GM19328 (cell line): ENCODE measurements at regions not wholly inside any gene's neighbourhood (a gene's known extent, or its start where the extent isn't known, plus 50 kb on each side); places are given as distances from the start of the nearest gene placed in this dataset.
"Not testable (repeated sequence)": the region's sequence is repeated elsewhere in the genome, so short reads cannot be mapped to it uniquely, and the experiment has no call there.

Source experiments
- ATAC-seq: cut with Tn5 transposase; IDR thresholded peaks from one replicate; pipeline ENCODE4 v1.9.1; 2021; ENCODE audit warnings: mild to moderate bottlenecking, moderate library complexity; ENCODE audit not compliant: unreplicated experiment

DNA sequence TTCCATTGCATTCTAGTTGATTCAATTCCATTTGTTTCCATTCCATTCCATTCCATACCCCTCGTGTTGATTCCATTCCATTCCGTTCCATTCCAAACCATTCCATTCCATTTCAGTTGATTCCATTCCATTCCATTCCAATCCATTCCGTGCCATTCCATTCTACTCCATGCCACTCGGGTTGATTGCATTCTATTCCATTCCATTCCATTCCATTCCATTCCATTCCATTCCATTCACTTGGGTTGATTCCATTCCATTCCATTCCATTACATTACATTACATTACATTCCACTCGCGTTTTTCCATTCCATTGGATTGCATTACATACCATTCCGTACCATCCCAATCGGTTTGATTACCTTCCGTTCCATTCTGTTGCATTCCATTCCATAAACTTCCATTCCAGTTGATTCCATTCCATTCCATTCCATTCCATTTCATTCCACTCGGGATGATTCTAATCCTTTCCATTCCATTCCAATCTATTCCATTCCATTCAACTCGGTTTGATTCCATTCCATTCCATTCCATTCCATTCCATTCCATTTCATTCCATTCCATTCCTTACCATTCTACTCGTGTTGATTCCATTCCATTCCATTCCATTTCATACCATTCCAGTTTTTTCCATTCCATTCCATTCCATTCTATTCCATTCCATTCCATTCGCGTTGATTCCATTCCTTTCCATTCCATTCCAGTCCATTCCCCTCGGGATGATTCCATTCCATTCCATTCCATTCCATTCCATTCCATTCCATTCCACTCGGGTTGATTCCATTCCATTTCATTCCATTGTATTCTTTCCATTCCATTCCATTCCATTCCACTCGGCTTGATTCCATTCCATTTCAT lies 1140.4 kb downstream of the RPIA start:
- ATAC-seq = no peak

DNA sequence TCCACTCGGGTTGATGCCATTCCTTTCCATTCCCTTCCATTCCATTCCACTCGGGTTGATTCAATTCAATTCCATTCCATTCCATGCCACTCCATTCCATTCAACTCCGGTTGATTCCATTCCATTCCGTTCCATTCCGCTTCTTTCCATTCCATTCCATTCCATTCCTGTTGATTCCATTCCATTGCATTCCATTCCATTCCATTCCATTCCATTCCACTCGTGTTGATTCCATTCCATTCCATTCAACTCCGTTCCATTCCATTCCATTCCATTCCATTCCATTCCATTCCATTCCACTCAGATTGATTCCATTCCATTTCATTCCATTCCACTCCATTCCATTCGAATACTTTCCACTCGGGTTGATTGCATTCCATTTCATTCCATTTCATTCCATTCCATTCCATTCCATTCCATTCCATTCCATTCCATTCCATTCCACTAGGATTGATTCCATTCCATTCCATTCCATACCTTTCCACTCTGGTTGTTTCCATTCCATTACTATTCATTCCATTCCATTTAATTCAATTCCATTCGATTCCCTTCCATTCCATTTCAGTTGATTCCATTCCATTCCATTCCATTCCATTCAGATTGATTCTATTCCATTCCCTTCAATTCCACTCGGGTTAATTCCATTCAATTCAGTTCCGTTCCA lies 1141.8 kb downstream of the RPIA start:
- peak; percentile 43 for ATAC-seq

DNA sequence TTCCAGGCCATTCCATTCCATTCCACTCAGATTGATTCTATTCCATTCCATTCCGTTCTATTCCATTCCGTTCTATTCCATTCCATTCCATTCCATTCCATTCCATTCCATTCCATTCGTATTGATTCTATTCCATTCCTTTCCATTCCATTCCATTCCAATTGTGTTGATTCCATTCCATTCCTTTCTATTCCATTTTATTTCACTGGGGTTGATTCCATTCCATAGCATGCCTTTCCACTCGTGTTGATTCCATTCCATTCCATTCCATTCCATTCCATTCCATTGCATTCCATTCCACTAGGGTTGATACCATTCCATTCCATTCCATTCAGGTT lies 1142.3 kb downstream of the RPIA start:
- no peak for ATAC-seq

DNA sequence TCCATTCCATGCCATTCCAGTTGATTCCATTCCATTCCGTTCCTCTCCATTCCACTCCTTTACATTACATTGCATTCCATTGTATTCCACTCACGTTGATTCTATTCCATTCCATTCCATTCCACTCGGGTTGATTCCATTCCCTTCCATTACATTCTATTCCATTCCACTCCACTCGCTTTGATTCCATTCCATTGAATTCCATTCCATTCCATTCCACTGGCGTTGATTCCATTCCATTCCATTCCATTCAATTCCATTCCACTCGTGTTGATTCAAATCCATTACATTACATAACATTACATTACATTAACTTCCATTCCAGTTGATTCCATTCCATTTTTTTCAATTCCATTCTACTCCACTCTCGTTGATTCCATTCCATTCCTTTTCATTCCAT lies 1142.8 kb downstream of the RPIA start:
- no peak for ATAC-seq

DNA sequence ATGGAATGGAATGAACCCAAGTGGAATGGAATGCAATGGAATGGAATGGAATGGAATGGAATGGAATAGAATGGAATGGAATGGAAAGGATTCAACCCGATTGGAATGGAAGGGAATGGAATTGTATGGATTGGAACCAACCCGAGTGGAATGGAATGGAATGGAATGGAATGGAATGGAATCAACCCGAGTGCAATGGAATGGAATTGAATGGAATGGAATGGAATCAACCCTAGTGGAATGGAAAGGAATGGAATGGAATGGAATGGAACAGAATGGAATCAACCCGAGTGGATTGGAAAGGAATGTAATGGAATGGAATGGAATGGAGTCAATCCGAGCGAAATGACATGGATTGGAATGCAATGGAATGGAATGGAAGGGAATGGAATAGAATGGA lies 1144.9 kb downstream of the RPIA start:
- ATAC-seq = peak; percentile 38

DNA sequence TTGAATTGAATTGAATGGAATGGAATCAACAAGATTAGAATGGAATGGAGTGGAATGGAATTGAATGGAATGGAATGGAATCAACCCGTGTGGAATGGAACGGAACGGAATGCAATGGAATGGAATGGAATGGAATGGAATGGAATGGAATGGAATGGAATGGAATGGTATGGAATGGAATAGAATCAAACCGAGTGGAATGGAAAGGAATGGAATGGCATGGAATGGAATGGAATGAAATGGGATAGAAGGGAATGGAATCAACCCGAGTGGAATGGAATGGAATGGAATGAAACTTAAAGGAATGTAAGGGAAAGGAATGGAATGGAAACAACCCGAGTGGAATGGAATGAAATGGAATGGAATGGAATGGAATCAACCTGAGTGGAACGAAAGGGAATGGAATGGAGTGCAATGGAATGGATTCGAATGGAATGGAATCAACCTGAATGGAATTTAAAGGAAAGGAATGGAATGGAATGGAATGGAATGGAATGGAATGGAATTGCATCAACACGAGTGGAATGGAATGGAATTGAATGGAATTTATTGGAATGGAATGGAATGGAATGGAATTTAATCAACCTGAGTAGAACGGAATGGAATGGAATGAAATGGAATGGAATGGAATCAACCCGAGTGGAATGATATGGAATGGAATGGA lies 1146.6 kb downstream of the RPIA start:
- no peak for ATAC-seq

DNA sequence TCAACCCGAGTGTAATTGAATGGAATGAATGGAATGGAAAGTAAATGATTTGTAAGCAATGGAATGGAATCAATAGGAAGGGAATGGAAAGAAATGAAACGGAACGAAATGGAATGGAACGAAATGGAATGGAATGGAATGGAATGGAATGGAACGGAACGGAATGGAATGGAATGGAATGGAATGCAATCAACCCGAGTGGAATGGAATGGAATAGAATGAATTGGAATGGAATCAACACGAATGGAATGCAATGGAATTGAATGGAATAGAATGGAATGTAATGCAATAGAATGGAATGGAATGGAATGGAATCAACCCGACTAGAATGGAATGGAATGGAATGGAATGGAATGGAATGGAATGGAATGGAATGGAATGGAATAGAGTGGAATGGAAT lies 1148.7 kb downstream of the RPIA start:
- not testable (repeated sequence) for ATAC-seq

DNA sequence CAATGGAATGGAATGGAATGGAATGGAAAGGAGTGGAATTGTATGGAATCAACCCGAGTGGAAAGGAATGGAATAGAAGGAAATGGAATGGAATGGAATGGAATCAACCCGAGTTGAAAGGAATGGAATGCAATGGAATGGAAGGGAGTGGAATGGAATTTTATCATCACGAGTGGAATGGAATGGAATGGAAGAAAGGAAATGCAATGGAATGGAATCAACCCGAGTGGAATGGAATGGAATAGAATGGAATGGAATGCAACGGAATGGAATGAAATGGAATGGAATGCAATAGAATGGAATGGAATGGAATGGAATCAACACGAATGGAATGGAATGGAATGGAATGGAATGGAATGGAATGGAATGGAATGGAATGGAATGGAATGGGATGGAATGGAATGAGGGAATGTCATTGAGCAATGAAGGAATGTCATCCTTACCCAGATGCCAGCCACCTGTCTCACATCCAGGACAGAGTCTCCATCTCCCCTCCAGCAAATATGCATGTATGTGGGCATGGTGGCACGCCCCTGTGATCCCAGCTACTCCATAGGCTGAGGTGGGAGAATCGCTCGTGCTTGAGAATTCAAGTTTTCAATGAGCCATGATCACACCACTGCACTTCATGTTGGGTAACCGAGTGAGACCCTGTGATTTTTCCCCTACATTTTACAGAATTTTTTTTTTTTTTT lies 1149.5 kb downstream of the RPIA start:
- not testable (repeated sequence) for ATAC-seq

DNA sequence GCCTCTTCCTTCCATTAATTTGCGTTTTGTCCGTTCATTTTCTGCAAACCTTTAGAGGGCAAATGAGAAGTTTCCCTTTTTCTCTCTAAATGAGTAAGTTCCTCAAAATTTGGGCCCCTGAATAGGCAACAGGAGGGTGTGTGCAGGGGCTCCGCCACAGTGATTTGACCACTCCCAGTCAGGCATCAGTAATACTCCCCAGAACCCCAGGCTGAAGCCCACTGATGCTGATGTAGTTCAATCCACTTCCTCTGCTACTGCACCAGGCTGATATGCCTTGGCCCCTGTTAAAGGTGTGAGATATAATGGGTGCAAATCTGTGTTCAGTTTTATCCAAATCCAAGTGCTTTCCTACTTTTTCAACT lies 1150.0 kb downstream of the RPIA start:
- ATAC-seq = no peak

DNA sequence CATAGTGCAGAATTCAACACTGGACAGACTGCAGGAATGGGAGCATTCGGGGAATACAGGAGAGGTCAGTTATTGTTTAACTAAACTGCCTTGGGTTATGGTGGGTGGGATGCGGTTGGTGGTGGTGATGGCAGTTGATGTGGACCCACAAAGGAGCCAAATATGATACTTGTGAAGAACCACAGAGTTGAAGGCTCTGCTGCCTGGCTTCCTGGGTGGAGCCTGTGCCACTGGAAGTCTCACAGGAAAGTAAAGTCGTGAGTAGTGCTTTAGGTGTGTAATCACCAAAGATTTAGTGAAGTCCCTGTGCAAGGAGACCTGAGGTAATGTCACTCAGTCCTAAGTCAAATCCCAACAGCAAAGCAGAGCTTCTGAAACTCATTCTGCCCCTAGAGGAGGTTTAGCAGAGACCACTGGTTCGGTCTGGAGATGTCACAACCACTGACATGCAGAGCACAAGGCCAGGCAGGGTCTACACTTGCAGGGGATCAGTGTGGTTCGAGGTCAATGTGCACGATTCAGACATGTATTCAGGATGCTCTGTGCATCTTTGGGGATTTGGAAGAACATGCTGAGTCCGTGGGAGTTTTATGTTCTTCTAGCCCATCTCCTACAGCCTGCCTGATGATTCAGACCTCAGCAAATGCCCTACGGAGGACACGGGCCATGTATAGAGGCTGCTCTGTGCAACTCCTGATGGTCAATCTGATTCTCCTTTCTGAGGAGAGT lies 1150.9 kb downstream of the RPIA start:
- no peak for ATAC-seq

DNA sequence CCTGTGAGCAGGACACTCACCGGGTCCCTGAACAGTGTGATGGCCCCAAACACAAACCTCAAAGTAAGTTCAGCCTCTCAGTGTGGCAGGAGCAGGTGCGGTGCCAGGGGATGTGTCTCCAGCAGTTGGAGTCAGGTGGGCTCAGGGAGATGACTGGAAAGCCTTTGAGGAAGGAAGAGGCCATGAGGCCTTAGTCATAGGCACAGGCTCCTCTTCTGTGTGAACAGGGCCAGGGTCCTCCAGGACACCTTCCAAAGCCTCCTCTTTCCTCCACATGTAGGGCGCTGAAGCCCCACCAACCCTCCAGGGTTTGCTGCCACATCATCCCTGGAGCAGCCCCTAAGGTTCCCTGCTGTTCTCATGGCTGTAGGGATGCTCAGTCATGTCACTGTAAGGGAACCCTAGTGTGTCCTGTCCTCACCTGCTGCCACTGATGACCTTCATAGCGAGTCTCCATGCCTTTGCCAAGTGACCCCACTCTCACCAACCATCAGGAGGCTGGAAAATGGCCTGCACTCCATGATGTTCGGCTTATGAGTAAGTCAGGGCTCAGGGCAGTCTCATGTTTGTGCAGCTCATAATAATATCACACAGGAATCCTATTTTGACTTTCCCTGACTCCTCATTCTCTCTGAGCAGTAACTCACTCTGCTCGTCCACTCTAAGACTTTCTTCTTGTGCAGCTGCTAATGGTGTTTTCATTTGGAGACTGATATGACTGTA lies 1152.9 kb downstream of the RPIA start:
- no peak for ATAC-seq

DNA sequence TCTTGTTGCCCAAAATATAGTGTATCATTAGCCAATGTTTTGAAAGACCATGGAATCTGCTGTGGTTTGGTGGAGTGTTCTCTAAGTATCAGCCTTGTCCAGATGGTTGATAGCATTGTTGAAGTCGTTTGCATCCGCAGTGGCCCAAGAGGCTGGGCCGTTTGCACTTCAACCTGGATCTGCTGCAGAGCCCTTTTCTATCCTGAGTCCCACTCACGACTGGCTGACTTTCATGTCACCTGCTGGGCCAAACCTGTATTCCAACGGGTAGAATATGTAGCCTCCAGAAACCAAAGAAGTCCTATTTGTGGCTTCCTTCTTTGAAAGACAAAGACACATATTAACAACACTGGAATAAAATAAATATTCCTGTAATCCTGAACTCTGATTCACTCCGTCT lies 1154.1 kb downstream of the RPIA start:
- ATAC-seq = no peak

DNA sequence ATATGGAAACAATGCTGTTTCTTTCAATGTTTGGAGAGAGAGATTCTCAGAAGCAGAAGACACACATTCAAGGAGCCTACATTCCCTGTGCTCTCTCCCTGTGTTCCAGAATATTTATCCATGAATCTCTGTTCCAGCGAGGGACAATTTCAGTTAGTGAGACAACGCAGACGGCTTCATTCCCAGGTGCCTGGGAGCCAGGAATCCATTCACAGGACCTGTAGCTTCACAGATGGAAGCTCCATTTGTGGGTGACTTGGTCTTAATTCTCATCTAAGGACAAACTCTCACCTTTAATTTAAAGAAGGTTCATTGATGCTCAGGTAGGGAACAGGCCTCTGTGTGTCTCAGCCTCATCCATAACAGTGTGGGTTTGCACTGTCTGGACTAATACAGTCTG lies 1156.6 kb downstream of the RPIA start:
- ATAC-seq = no peak

DNA sequence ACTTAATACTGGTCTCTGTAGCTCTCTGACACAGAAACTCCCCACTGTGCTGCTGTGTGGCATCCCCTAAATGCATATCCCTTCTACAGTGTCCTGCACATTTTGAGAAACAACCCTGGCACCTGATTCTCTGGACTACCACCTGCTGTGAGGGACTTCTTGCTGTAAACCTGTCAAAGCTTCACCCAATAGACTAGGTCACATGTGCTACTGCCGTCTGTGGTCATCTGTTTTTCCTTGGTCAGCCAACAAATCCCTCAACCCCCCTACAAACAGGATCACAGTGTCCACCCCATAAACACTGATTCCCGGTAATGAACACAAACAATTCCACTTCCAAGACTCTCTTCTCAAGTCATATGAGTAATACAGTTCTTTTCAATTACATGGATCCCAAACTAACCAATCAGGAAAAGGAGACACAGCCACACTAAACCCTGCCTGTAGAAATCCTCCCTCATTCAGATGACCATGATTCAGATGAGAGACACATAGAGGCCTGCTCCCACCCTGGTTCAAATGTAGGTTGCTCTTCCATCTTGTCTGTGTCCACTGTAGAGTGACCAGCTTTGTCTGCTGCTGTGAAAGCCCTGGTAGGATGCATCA lies 1157.4 kb downstream of the RPIA start:
- ATAC-seq = no peak

DNA sequence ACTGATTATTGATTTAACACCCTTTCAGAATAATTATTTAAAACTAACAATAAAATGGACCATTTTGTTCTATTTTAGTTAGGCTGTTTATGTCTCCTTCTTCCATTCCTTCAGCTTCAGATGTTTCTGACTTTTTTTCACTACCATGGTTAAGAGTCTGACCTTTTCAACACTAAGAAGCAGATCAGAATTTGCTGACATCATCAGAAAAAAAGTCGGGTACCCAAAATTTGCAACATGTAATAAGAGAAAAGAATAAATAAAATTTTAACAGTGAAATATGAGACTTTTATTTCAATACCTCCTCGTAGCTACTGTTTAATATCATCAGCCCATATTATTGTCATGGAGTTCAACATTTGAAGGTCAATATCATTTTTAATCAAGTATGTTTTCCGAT lies 1158.3 kb downstream of the RPIA start:
- no peak for ATAC-seq

DNA sequence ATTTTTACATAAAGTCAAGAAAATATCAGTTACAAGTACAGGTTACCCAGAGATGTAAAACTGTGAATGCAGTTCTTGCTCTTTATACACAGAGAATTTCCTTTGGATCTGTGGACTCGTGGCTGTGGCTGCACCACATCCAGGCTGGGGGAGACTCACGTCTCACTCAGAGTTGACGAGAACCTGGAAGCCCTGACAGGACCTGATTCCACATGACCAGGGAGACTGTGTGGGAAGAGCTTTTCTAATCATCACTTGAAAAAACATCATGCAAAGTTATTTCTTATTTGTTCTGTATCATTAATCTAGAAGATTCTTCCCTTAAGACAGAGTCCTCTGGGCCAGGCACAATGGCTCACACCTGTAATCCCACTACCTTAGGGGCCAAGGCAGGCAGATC lies 1159.0 kb downstream of the RPIA start:
- no peak for ATAC-seq

DNA sequence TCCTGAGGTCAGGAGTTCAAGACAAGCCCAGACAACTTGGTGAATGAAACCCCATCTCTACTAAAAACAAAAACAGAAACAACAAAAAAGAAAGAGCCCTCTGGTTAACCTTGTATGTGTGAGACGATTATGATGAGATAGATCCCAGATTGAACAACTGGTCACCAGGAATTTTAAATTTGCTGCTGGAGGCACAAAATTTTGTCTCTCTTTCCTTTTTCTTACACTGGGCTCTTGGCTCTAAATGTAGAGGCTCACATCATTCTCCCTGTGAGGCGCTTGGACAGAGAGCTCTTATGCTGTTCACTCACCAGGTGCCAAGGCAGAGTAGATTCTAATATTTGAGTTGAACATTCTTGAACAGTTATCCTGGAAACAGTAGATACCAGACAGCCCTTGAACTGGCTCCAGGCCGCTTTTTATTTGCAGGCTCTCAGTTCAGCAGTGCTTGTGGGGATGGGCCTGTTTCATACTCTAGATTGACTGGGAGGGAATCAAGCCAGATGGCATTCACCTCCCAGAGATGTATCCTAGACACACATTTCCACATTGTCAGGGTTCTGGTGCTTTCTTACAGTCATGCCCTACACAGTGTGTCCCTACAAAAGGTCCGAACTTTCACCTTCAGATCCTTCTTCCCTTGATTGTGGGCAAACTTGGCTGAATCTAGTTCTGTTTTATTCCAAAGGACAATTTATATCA lies 1159.6 kb downstream of the RPIA start:
- ATAC-seq = no peak

DNA sequence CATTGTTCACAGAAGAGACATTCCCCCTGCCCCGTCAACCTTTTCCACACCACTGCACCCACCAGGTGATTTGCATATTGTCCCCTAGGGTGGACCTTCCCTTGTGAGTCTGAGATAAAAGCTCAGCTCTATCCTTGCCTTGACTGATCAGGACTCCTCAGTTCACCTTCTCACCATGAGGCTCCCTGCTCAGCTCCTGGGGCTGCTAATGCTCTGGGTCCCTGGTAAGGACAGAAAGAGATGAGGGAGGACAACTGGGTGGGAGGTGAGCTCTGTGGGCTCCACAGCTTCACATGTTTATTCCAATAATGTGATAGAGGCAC lies 1160.1 kb downstream of the RPIA start:
- no peak for ATAC-seq

DNA sequence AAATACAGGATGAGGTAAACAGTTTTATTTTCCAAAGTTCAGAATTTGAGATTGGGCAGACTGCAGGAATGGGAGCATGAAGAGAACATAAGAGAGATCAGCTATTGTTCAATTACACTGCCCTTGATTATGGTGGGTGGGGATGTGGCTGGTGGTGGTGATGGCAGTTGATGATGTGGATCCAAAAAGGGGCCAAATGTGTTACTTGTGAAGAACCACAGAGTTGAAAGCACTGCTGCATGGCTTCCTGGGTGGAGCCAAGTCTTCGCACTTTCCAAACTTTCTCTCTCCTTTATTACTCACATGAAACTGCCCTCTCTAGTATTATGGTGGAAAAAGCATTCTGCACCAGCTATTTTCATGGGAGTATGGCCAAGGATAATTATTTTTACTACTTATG lies 1162.0 kb downstream of the RPIA start:
- ATAC-seq = not testable (repeated sequence)
